BJ (cell line): ENCODE measurements at regions not wholly inside any gene's neighbourhood (a gene's known extent, or its start where the extent isn't known, plus 50 kb on each side); places are given as distances from the start of the nearest gene placed in this dataset.
"Not testable (repeated sequence)": the region's sequence is repeated elsewhere in the genome, so short reads cannot be mapped to it uniquely, and the experiment has no call there.

Experiments used
- CTCF ChIA-PET: fragments of 350-600 bp; formaldehyde crosslinking; extraction: SDS; loops from one replicate; lab custom pipeline; 2021; ENCODE audit warnings: antibody characterized with exemption, inconsistent platforms; lab: Yijun Ruan, JAX
- POLR2A ChIA-PET: fragments of 300-600 bp; sonication (Branson Sonifier 250); formaldehyde crosslinking; extraction: SDS; loops from one replicate; lab custom pipeline; 2021; ENCODE audit warnings: antibody characterized with exemption; lab: Charles Lee
- DNase-seq: peaks from one replicate; pipeline ENCODE4 v3.0.0-alpha.2; 2011; ENCODE audit warnings: low read depth
- H3K27me3 ChIP-seq: 2 replicates; pipeline ENCODE4 v1.6.0; 2011; ENCODE audit warnings: low read length; ENCODE audit not compliant: control insufficient read depth, insufficient read depth
- H3K36me3 ChIP-seq: 2 replicates; pipeline ENCODE4 v1.5.1; 2011; ENCODE audit warnings: low read length; ENCODE audit not compliant: control insufficient read depth, insufficient read depth
- H3K4me3 ChIP-seq: 2 replicates; pipeline ENCODE4 v1.5.1; 2011; ENCODE audit warnings: low read depth, mild to moderate bottlenecking, control low read depth, low read length
- CTCF ChIP-seq: IDR thresholded peaks from 2 replicates; pipeline ENCODE4 v1.5.1; 2011; ENCODE audit warnings: low read depth, mild to moderate bottlenecking, control low read depth, inconsistent platforms, low read length, moderate library complexity; ENCODE audit not compliant: insufficient read depth

- Histone ChIP-seq H3K36me3 (no peaks in the 10 kb centered on the region), H3K27me3 (no peaks in the 10 kb centered on the region), H3K4me3 (no peak overlapping the region)
- ChIA-PET CTCF (interaction anchor here (0.9 to 3.5 kb wide), 4 partner anchors 9 to 32 kb away, joined by 3 to 12 read pairs (median 6); partner anchors contain the start of gene KALRN), POLR2A (no interaction called here)
- no peak for DNase-seq
- TF ChIP-seq CTCF, result no peak
Measured at GRCh38 chr3:124064050-124064449, 72.1 kb upstream of the ROPN1 start.

DNA sequence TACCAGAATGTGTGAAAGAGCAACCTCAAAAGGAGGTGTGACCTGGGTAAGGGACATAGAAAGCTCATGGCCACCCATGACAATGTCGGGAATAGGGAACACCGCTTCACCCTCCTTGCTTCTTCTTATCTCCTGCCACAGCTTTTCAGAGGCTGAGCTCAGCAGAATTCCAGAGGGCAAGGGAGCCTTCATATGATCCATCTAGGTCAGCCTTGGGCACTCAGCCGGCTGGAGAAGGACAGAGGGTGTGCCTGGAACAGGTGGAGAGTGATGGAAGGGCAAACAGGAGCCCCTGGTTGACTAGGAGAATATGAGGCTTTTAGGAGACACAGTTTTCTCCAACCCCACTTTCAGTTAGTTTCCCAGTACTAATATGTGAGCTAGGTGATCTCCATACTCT is 74.6 kb upstream of the ROPN1 start:
- POLR2A ChIA-PET, H3K4me3 ChIP-seq, H3K36me3 ChIP-seq, DNase-seq, H3K27me3 ChIP-seq: not testable (repeated sequence)
- CTCF ChIA-PET, result interaction anchor here (0.9 to 2.0 kb wide), 5 partner anchors 10 to 50 kb away, joined by 3 to 10 read pairs (median 5); partner anchors contain the start of gene KALRN

- DNase-seq, H3K27me3 ChIP-seq, H3K4me3 ChIP-seq, H3K36me3 ChIP-seq, POLR2A ChIA-PET, CTCF ChIA-PET: not testable (repeated sequence)
Measured at GRCh38 chr3:124069706-124070105, 77.8 kb upstream of the ROPN1 start.

GRCh38 chr3:124075090-124075489 is 83.2 kb upstream of the ROPN1 start:
- CTCF ChIA-PET, result interaction anchor here (0.7 to 11.2 kb wide), 4 partner anchors 25 to 60 kb away, joined by 3 to 108 read pairs (median 3); partner anchors contain the start of gene KALRN
- H3K4me3 ChIP-seq, DNase-seq, H3K27me3 ChIP-seq, POLR2A ChIA-PET, H3K36me3 ChIP-seq: not testable (repeated sequence)

DNA sequence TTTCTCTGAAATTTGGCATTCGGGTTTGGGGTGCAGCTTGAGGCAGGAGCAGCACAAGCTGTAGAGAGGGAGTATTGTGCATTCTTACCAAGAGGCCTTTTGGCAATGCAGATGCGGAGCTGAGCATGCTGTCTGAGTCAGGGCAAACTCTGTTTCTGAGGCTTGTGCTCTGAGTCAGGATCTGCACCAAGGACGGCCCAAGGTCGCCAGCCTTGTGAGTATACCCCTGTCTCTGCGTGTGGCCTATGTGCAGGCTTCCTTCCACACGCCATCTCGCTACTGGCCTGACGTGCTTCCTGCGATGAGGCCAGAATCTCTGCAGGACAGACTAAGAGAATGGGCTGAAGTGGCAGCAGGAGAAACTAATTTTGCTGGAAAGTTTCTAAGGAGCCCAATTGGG is 83.8 kb upstream of the ROPN1 start:
- no peak for DNase-seq
- Histone ChIP-seq H3K36me3 (no peaks in the 10 kb centered on the region), H3K4me3 (no peak overlapping the region), H3K27me3 (no peaks in the 10 kb centered on the region; the same call in 1 of the 2 replicates)
- TF ChIP-seq CTCF, result no peak
- ChIA-PET POLR2A (no interaction called here), CTCF (interaction anchor here (0.6 to 11.2 kb wide), 4 partner anchors 9 to 61 kb away, joined by 3 to 108 read pairs (median 7); partner anchors contain the start of gene KALRN)

DNA sequence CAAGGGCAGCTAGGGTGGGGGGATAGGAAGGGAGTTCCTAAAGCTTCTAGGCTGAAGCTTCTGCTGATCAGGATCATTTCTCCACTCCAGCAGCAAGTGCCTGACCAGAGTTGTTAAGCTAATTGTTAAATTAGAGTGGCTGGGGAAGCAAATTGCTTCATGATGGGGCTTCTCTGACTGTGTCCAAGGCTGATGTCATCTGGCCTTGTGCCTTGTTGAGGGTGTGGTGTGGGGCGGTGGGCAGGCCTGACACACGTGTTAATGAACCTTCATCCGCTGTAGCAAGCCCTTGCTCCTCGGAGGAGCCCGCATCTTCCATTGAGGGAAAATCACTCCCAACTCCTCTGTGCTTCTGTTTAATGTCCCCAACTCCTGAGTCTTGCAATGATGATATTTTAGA is 84.3 kb upstream of the ROPN1 start:
- POLR2A ChIA-PET, result no interaction called here
- no peak for DNase-seq
- no peak overlapping the region for H3K4me3 ChIP-seq
- CTCF ChIA-PET, result interaction anchor here (0.6 to 11.2 kb wide), 4 partner anchors 8 to 62 kb away, joined by 3 to 108 read pairs (median 7); partner anchors contain the start of gene KALRN
- no peak for TF ChIP-seq CTCF
- H3K27me3 ChIP-seq, result no peaks in the 10 kb centered on the region; the same call in 1 of the 2 replicates
- no peaks in the 10 kb centered on the region for H3K36me3 ChIP-seq
